Smooth muscle cell (in vitro differentiated cells): ENCODE measurements at regions not wholly inside any gene's neighbourhood (a gene's known extent, or its start where the extent isn't known, plus 50 kb on each side); places are given as distances from the start of the nearest gene placed in this dataset.

ENCODE experiments used
- DNase-seq: peaks from one replicate; lab custom pipeline; 2025; ENCODE audit not compliant: unreplicated experiment; lab: John Stamatoyannopoulos, UW
- H2AFZ ChIP-seq: fragments of 200-600 bp; sonication (generic); 2 replicates; pipeline ENCODE4 v1.6.0; 2016; ENCODE audit warnings: antibody characterized with exemption, low read depth, mild to moderate bottlenecking
- H3F3A ChIP-seq: fragments of 200-600 bp; sonication (generic); 2 replicates; pipeline ENCODE4 v1.6.0; 2017; ENCODE audit warnings: antibody characterized with exemption, low read depth
- H3K27ac ChIP-seq: fragments of 200-600 bp; sonication (generic); 2 replicates; pipeline ENCODE4 v1.5.1; 2016; ENCODE audit warnings: low read depth, mild to moderate bottlenecking
- H3K27me3 ChIP-seq: fragments of 200-600 bp; sonication (generic); 2 replicates; pipeline ENCODE4 v1.6.1; 2016; ENCODE audit warnings: low read depth, mild to moderate bottlenecking
- H3K36me3 ChIP-seq: fragments of 200-600 bp; sonication (generic); 2 replicates; pipeline ENCODE4 v1.5.1; 2016; ENCODE audit warnings: low read depth
- H3K4me1 ChIP-seq: fragments of 200-600 bp; sonication (generic); 2 replicates; pipeline ENCODE4 v1.5.1; 2016; ENCODE audit warnings: low read depth
- H3K4me2 ChIP-seq: fragments of 200-600 bp; sonication (generic); 2 replicates; pipeline ENCODE4 v1.6.0; 2016; ENCODE audit warnings: mild to moderate bottlenecking
- H3K4me3 ChIP-seq: fragments of 200-600 bp; sonication (generic); 2 replicates; pipeline ENCODE4 v1.5.1; 2016; ENCODE audit warnings: mild to moderate bottlenecking
- H3K79me2 ChIP-seq: fragments of 200-600 bp; sonication (generic); 2 replicates; pipeline ENCODE4 v1.6.0; 2016; ENCODE audit warnings: low read depth, mild to moderate bottlenecking
- H3K9ac ChIP-seq: fragments of 200-600 bp; sonication (generic); 2 replicates; pipeline ENCODE4 v1.6.0; 2016; ENCODE audit warnings: low read depth
- H3K9me3 ChIP-seq: fragments of 200-600 bp; sonication (generic); replicated peaks from 2 replicates; pipeline ENCODE4 v1.5.1; 2016; ENCODE audit warnings: low read depth
- H4K20me1 ChIP-seq: fragments of 200-600 bp; sonication (generic); 2 replicates; pipeline ENCODE4 v1.6.0; 2016; ENCODE audit warnings: low read depth
- CTCF ChIP-seq: fragments of 200-600 bp; sonication (generic); IDR thresholded peaks from 2 replicates; pipeline ENCODE4 v1.5.1; 2017; ENCODE audit warnings: borderline replicate concordance, mild to moderate bottlenecking, antibody characterized with exemption; ENCODE audit not compliant: insufficient read depth, poor library complexity, severe bottlenecking
- WGBS: methylation state at CpG from one replicate; pipeline ENCODE4 v1.1.7; 2016; ENCODE audit warnings: low lambda C conversion rate; 5-methylcytosine and 5-hydroxymethylcytosine counted together

- no peak overlapping the region for H3K9ac ChIP-seq
- no peaks in the 10 kb centered on the region for H3K27me3 ChIP-seq
- no peaks in the 10 kb centered on the region for H4K20me1 ChIP-seq
- no peaks in the 10 kb centered on the region for H3F3A ChIP-seq
- H3K36me3 ChIP-seq = no peaks in the 10 kb centered on the region
- H3K4me3 ChIP-seq = no peak overlapping the region
- no peak for DNase-seq
- H3K4me2 ChIP-seq = no peak overlapping the region
- WGBS = 96% methylated on average over 1 of the region's 1 CpG
- H3K4me1 ChIP-seq = no peaks in the 10 kb centered on the region
- no peak overlapping the region for H2AFZ ChIP-seq
- no peak overlapping the region for H3K27ac ChIP-seq
- no peaks in the 10 kb centered on the region for H3K9me3 ChIP-seq
- no peak for TF ChIP-seq CTCF
- H3K79me2 ChIP-seq = no peaks in the 10 kb centered on the region
These were observed 153.5 kb upstream of the ELAVL2 start for GRCh38 chr9:23979491-23979890.

- 52% methylated on average over 2 of the region's 2 CpGs for WGBS
- Histone ChIP-seq H4K20me1 (no peaks in the 10 kb centered on the region), H3K4me3 (no peak overlapping the region), H3K79me2 (no peaks in the 10 kb centered on the region), H2AFZ (no peak overlapping the region), H3K36me3 (no peaks in the 10 kb centered on the region), H3F3A (no peaks in the 10 kb centered on the region), H3K27ac (no peak overlapping the region), H3K4me1 (no peaks in the 10 kb centered on the region), H3K9me3 (peaks cover 14% of the 10 kb centered on the region), H3K27me3 (no peaks in the 10 kb centered on the region), H3K4me2 (no peak overlapping the region), H3K9ac (no peak overlapping the region)
- no peak for DNase-seq
- no peak for TF ChIP-seq CTCF
These were observed 136.1 kb upstream of the ELAVL2 start for GRCh38 chr9:23962101-23962500.

- no peak for DNase-seq
- 92% methylated on average over 6 of the region's 6 CpGs for WGBS
These were observed 119.9 kb upstream of the ELAVL2 start for GRCh38 chr9:23945897-23946296.

More at GRCh38 chr9:23945897-23946296, 119.9 kb upstream of the ELAVL2 start:
- Histone ChIP-seq H3K4me3 (no peak overlapping the region), H3K4me1 (no peaks in the 10 kb centered on the region), H3K4me2 (no peak overlapping the region), H2AFZ (no peak overlapping the region), H3K27me3 (no peaks in the 10 kb centered on the region), H3K9me3 (peaks cover 8% of the 10 kb centered on the region), H4K20me1 (no peaks in the 10 kb centered on the region), H3K27ac (no peak overlapping the region), H3K36me3 (peaks cover 4% of the 10 kb centered on the region), H3K79me2 (no peaks in the 10 kb centered on the region), H3K9ac (no peak overlapping the region), H3F3A (no peaks in the 10 kb centered on the region)
- no peak for TF ChIP-seq CTCF
